ENCODE measurements at regions not wholly inside any gene's neighbourhood (a gene's known extent, or its start where the extent isn't known, plus 50 kb on each side); places are given as distances from the start of the nearest gene placed in this dataset.

- no peak overlapping the region for H3K9ac ChIP-seq (ENCODE audit: insufficient read depth in 1 of 2, low read length in 2 of 2)
- H3K9me3 ChIP-seq (ENCODE audit: control insufficient read depth in 4 of 4, insufficient read depth in 3 of 4, low read length in 3 of 4): no peaks in the 10 kb centered on the region
- H3K27ac ChIP-seq (ENCODE audit: low read depth in 1 of 2, low read length in 1 of 2): peak overlapping the region in 1 of 2 donors; percentile 24
- H3K36me3 ChIP-seq (ENCODE audit: control insufficient read depth in 4 of 4, insufficient read depth in 4 of 4, low read length in 4 of 4): no peaks in the 10 kb centered on the region
- WGBS, 2 donors: 11 to 13% methylated on average over 16 of the region's 16 CpGs
- TF ChIP-seq CTCF (IDR thresholded peaks at IDR 0.05; ENCODE audit: control extremely low read depth, extremely low read depth): peak; percentile 18
- peaks cover 0 to 34% (median 6%) of the 10 kb centered on the region in 5 donors for H3K4me1 ChIP-seq (ENCODE audit: control insufficient read depth in 5 of 5, insufficient read depth in 5 of 5, low read length in 5 of 5)
- no peaks in the 10 kb centered on the region for H3K27me3 ChIP-seq (ENCODE audit: control insufficient read depth in 3 of 3, insufficient read depth in 3 of 3, low read length in 2 of 3)
- peak; percentile 85 for ATAC-seq (ENCODE audit: insufficient read depth, low FRiP score)
- DNase-seq: peak; percentile 94 to 98 (median 97)
- H3K4me3 ChIP-seq: no peak overlapping the region
Observed at GRCh38 chr2:67846370-67847070, 216.3 kb downstream of the C1D start.

DNA sequence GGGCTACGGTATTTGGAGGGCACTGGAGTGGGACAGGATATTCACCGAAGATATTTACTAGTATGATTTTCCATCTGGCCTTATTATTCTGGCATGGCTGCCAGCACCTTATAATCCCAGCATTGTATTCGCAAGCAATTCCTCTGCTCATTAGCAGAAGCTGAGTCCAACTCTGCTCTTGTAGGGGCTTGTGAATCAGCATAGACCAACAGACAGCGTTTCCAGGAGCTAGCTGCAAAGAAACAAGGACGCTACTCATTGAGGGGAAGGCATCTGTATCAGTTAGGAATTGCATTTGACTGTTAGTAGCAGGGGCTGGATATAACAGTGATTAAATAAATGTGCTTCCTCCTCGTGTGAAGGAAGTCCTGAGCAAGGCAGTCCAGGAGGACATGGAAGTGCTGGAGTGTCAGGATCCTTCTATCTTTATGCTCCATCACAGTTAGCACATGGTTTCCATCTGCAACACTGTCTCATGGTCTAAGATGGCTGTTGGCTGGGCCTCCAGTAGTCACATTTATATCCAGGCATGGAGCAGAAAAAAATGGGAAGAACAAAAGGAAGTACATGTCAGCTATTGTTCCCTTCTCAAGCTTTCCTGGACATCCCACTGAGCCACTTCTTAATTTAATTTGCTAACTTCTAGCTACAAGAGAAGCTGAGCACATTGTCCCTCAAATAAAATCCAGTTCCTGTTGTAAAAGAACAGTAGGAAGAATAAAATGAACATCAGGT, 214.1 kb downstream of the C1D start:
- no peak for DNase-seq
- no peak overlapping the region for H3K4me3 ChIP-seq
- no peak overlapping the region for H3K27ac ChIP-seq (ENCODE audit: low read depth in 1 of 2, low read length in 1 of 2)
- no peak for TF ChIP-seq CTCF (IDR thresholded peaks at IDR 0.05; ENCODE audit: control extremely low read depth, extremely low read depth)
- no peak overlapping the region for H3K9ac ChIP-seq (ENCODE audit: insufficient read depth in 1 of 2, low read length in 2 of 2)
- H3K4me1 ChIP-seq (ENCODE audit: control insufficient read depth in 5 of 5, insufficient read depth in 5 of 5, low read length in 5 of 5): peaks cover 0 to 25% (median 6%) of the 10 kb centered on the region in 5 donors
- H3K9me3 ChIP-seq (ENCODE audit: control insufficient read depth in 4 of 4, insufficient read depth in 3 of 4, low read length in 3 of 4): no peaks in the 10 kb centered on the region
- no peak for ATAC-seq (ENCODE audit: insufficient read depth, low FRiP score)
- H3K27me3 ChIP-seq (ENCODE audit: control insufficient read depth in 3 of 3, insufficient read depth in 3 of 3, low read length in 2 of 3): no peaks in the 10 kb centered on the region
- whole genome bisulfite sequencing, 2 donors: 84% methylated on average over 6 of the region's 6 CpGs
- no peaks in the 10 kb centered on the region for H3K36me3 ChIP-seq (ENCODE audit: control insufficient read depth in 4 of 4, insufficient read depth in 4 of 4, low read length in 4 of 4)

DNA sequence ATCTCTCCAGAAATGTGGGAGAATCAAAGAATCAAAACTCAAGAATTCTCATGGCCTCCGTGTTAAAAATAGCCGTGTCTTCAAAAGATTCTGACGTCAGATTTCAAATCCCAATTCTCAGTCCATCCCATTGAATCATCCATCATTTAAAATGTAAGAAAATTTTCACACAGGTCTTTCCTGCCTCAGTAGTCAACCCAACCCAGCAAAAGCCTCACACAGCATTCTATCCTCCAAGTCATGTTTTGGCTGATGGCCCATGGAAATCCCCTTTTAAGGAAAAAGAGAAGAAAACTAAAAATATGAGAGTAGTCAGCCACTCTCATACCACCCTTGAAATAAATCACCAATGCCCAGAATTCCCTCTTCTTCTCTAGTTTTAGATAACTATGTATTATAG, 211.8 kb downstream of the C1D start:
- Histone ChIP-seq H3K4me3 (no peak overlapping the region), H3K27ac (ENCODE audit: low read depth in 1 of 2, low read length in 1 of 2) (no peak overlapping the region), H3K27me3 (ENCODE audit: control insufficient read depth in 3 of 3, insufficient read depth in 3 of 3, low read length in 2 of 3) (no peaks in the 10 kb centered on the region), H3K4me1 (ENCODE audit: control insufficient read depth in 5 of 5, insufficient read depth in 5 of 5, low read length in 5 of 5) (peaks cover 0 to 15% (median 1%) of the 10 kb centered on the region in 5 donors), H3K9ac (ENCODE audit: insufficient read depth in 1 of 2, low read length in 2 of 2) (no peak overlapping the region), H3K9me3 (ENCODE audit: control insufficient read depth in 4 of 4, insufficient read depth in 3 of 4, low read length in 3 of 4) (no peaks in the 10 kb centered on the region), H3K36me3 (ENCODE audit: control insufficient read depth in 4 of 4, insufficient read depth in 4 of 4, low read length in 4 of 4) (no peaks in the 10 kb centered on the region)
- no peak for TF ChIP-seq CTCF (IDR thresholded peaks at IDR 0.05; ENCODE audit: control extremely low read depth, extremely low read depth)
- ATAC-seq (ENCODE audit: insufficient read depth, low FRiP score): no peak
- 90 to 91% methylated on average over 3 of the region's 3 CpGs for WGBS, 2 donors
- DNase-seq: no peak
